ENCODE measurements at regions not wholly inside any gene's neighbourhood (a gene's known extent, or its start where the extent isn't known, plus 50 kb on each side); places are given as distances from the start of the nearest gene placed in this dataset.

GRCh38 chr9:121564504-121565260 is 65.0 kb upstream of the GGTA1 start:
- Histone ChIP-seq H3K27ac (replicated peaks) (no peak overlapping the region), H3K27me3 (ENCODE audit: insufficient read depth, poor library complexity, severe bottlenecking) (no peaks in the 10 kb centered on the region), H3K4me3 (replicated peaks; ENCODE audit: insufficient read depth, low read length) (no peak overlapping the region)
- DNase-seq (ENCODE audit: low read depth in 1 of 2, low spot score in 1 of 2), result no peak
- TF ChIP-seq CTCF (IDR thresholded peaks at IDR 0.05; ENCODE audit: insufficient read depth, low read length) (no peak), REST (IDR thresholded peaks at IDR 0.05; ENCODE audit: insufficient replicate concordance, low read depth) (no peak), POLR2AphosphoS5 (IDR thresholded peaks at IDR 0.05; ENCODE audit: low read depth) (no peak), SPI1 (IDR thresholded peaks at IDR 0.05; ENCODE audit: borderline replicate concordance, low read depth) (no peak)

GRCh38 chr9:121566481-121567465 is 67.1 kb upstream of the GGTA1 start:
- Histone ChIP-seq H3K27ac (replicated peaks) (no peak overlapping the region), H3K4me3 (replicated peaks; ENCODE audit: insufficient read depth, low read length) (no peak overlapping the region), H3K27me3 (ENCODE audit: insufficient read depth, poor library complexity, severe bottlenecking) (no peaks in the 10 kb centered on the region)
- no peak for TF ChIP-seq GABPA (IDR thresholded peaks at IDR 0.05; ENCODE audit: low read depth)
- no peak for TF ChIP-seq SPI1 (IDR thresholded peaks at IDR 0.05; ENCODE audit: borderline replicate concordance, low read depth)
- no peak for TF ChIP-seq CTCF (IDR thresholded peaks at IDR 0.05; ENCODE audit: insufficient read depth, low read length)
- DNase-seq (ENCODE audit: low read depth in 1 of 2, low spot score in 1 of 2), result no peak

- no peak overlapping the region for H3K27ac ChIP-seq (replicated peaks)
Measured at GRCh38 chr9:121567500-121568342, 68.1 kb upstream of the GGTA1 start.

More at GRCh38 chr9:121567500-121568342, 68.1 kb upstream of the GGTA1 start:
- H3K27me3 ChIP-seq (ENCODE audit: insufficient read depth, poor library complexity, severe bottlenecking), result no peaks in the 10 kb centered on the region
- no peak for DNase-seq (ENCODE audit: low read depth in 1 of 2, low spot score in 1 of 2)
- no peak overlapping the region for H3K4me3 ChIP-seq (replicated peaks; ENCODE audit: insufficient read depth, low read length)
- TF ChIP-seq CTCF (IDR thresholded peaks at IDR 0.05; ENCODE audit: insufficient read depth, low read length) (no peak), SPI1 (IDR thresholded peaks at IDR 0.05; ENCODE audit: borderline replicate concordance, low read depth) (no peak), GABPA (IDR thresholded peaks at IDR 0.05; ENCODE audit: low read depth) (no peak)

Data from HL-60 (cell line).